Subcutaneous abdominal adipose tissue (tissue), 5 donors: ENCODE measurements at regions not wholly inside any gene's neighbourhood (a gene's known extent, or its start where the extent isn't known, plus 50 kb on each side); places are given as distances from the start of the nearest gene placed in this dataset.

Experiments used
- H3K27ac ChIP-seq: one replicate; pipeline ENCODE4 v1.7.0; 2013; ENCODE audit warnings: low read depth, mild to moderate bottlenecking, inconsistent platforms, low read length, moderate library complexity
- H3K27me3 ChIP-seq, 5 donors: one replicate each; pipeline ENCODE4 v1.7.0; 2013; ENCODE audit warnings: low read length in 5 of 5, inconsistent platforms in 1 of 5; ENCODE audit not compliant: control insufficient read depth in 5 of 5, insufficient read depth in 4 of 5
- H3K36me3 ChIP-seq, 5 donors: one replicate each; pipeline ENCODE4 v1.7.0; 2013; ENCODE audit warnings: low read length in 5 of 5; ENCODE audit not compliant: control insufficient read depth in 5 of 5, insufficient read depth in 5 of 5
- H3K4me1 ChIP-seq, 5 donors: one replicate each; pipeline ENCODE4 v1.7.0; 2013; ENCODE audit warnings: low read length in 5 of 5, mild to moderate bottlenecking in 3 of 5, moderate library complexity in 1 of 5; ENCODE audit not compliant: control insufficient read depth in 5 of 5, insufficient read depth in 5 of 5
- H3K4me3 ChIP-seq, 5 donors: one replicate each; pipeline ENCODE4 v1.7.0; 2013; ENCODE audit warnings: low read length in 5 of 5, low read depth in 1 of 5
- H3K9ac ChIP-seq, 5 donors: one replicate each; pipeline ENCODE4 v1.7.0; 2013; ENCODE audit warnings: low read length in 5 of 5, mild to moderate bottlenecking in 4 of 5, moderate library complexity in 3 of 5
- H3K9me3 ChIP-seq, 5 donors: one replicate each; pipeline ENCODE4 v1.7.0; 2013; ENCODE audit warnings: low read length in 5 of 5; ENCODE audit not compliant: control insufficient read depth in 5 of 5
- donor health status: healthy.
- donor health status: healthy.
- donor health status: healthy.
- donor health status: healthy.
- donor health status: healthy.

- no peaks in the 10 kb centered on the region for H3K36me3 ChIP-seq
- H3K27me3 ChIP-seq = peaks cover 0 to 7% (median 3%) of the 10 kb centered on the region in 5 donors
- no peaks in the 10 kb centered on the region for H3K9me3 ChIP-seq
- no peak overlapping the region for H3K9ac ChIP-seq
- H3K4me1 ChIP-seq = no peaks in the 10 kb centered on the region
- H3K4me3 ChIP-seq = no peak overlapping the region
- H3K27ac ChIP-seq = no peak overlapping the region
Observed at GRCh38 chr3:43863966-43864933, 173.5 kb downstream of the ABHD5 start.

- Histone ChIP-seq H3K9me3 (no peaks in the 10 kb centered on the region), H3K4me3 (no peak overlapping the region), H3K27me3 (peaks cover 0 to 6% (median 4%) of the 10 kb centered on the region in 5 donors), H3K36me3 (no peaks in the 10 kb centered on the region), H3K27ac (no peak overlapping the region), H3K9ac (no peak overlapping the region), H3K4me1 (no peaks in the 10 kb centered on the region)
Observed at GRCh38 chr3:43865351-43865750, 174.6 kb downstream of the ABHD5 start.

GRCh38 chr3:43865887-43866528, 175.3 kb downstream of the ABHD5 start:
- Histone ChIP-seq H3K27me3 (peaks cover 0 to 6% (median 4%) of the 10 kb centered on the region in 5 donors), H3K9ac (no peak overlapping the region), H3K4me1 (no peaks in the 10 kb centered on the region), H3K9me3 (no peaks in the 10 kb centered on the region), H3K27ac (no peak overlapping the region), H3K36me3 (no peaks in the 10 kb centered on the region), H3K4me3 (no peak overlapping the region)

- Histone ChIP-seq H3K9me3 (no peaks in the 10 kb centered on the region), H3K9ac (no peak overlapping the region), H3K36me3 (no peaks in the 10 kb centered on the region), H3K4me1 (no peaks in the 10 kb centered on the region), H3K4me3 (no peak overlapping the region), H3K27ac (no peak overlapping the region), H3K27me3 (peaks cover 0 to 10% (median 9%) of the 10 kb centered on the region in 5 donors)
Observed at GRCh38 chr3:43866529-43867353, 176.0 kb downstream of the ABHD5 start.

GRCh38 chr3:43867436-43868072, 176.8 kb downstream of the ABHD5 start:
- Histone ChIP-seq H3K27ac (no peak overlapping the region), H3K4me1 (no peaks in the 10 kb centered on the region), H3K4me3 (no peak overlapping the region), H3K9me3 (no peaks in the 10 kb centered on the region), H3K9ac (no peak overlapping the region), H3K36me3 (no peaks in the 10 kb centered on the region), H3K27me3 (peaks cover 0 to 16% (median 9%) of the 10 kb centered on the region in 5 donors)

GRCh38 chr3:43869491-43869890, 178.8 kb downstream of the ABHD5 start:
- H3K27ac ChIP-seq = no peak overlapping the region
- H3K9ac ChIP-seq = no peak overlapping the region
- peaks cover 0 to 20% (median 9%) of the 10 kb centered on the region in 5 donors for H3K27me3 ChIP-seq

GRCh38 chr3:43870120-43870519, 179.4 kb downstream of the ABHD5 start:
- Histone ChIP-seq H3K4me1 (no peaks in the 10 kb centered on the region), H3K36me3 (no peaks in the 10 kb centered on the region), H3K27ac (no peak overlapping the region), H3K27me3 (peaks cover 0 to 20% (median 9%) of the 10 kb centered on the region in 5 donors), H3K4me3 (no peak overlapping the region), H3K9ac (no peak overlapping the region), H3K9me3 (no peaks in the 10 kb centered on the region)

More at GRCh38 chr3:43869491-43869890, 178.8 kb downstream of the ABHD5 start:
- Histone ChIP-seq H3K4me3 (no peak overlapping the region), H3K9me3 (no peaks in the 10 kb centered on the region), H3K4me1 (no peaks in the 10 kb centered on the region), H3K36me3 (no peaks in the 10 kb centered on the region)

GRCh38 chr3:43870844-43871626, 180.3 kb downstream of the ABHD5 start:
- H3K36me3 ChIP-seq = no peaks in the 10 kb centered on the region
- H3K4me3 ChIP-seq = no peak overlapping the region
- H3K4me1 ChIP-seq = no peaks in the 10 kb centered on the region
- H3K9me3 ChIP-seq = no peaks in the 10 kb centered on the region
- H3K27ac ChIP-seq = no peak overlapping the region
- peaks cover 0 to 20% (median 9%) of the 10 kb centered on the region in 5 donors for H3K27me3 ChIP-seq
- H3K9ac ChIP-seq = no peak overlapping the region
